GM23248 (cell line): ENCODE measurements at regions not wholly inside any gene's neighbourhood (a gene's known extent, or its start where the extent isn't known, plus 50 kb on each side); places are given as distances from the start of the nearest gene placed in this dataset.

Source experiments
- EZH2 ChIP-seq: fragments of 200-600 bp; sonication (generic); IDR thresholded peaks from 2 replicates; pipeline ENCODE4 v1.6.1; 2018; ENCODE audit warnings: antibody characterized with exemption, mild to moderate bottlenecking; ENCODE audit not compliant: insufficient read depth, poor library complexity, severe bottlenecking
- EZH2phosphoT487 ChIP-seq: fragments of 200-600 bp; sonication (generic); IDR thresholded peaks from 2 replicates; pipeline ENCODE4 v1.6.1; 2018; ENCODE audit warnings: antibody characterized with exemption, moderate library complexity, mild to moderate bottlenecking, low read depth; ENCODE audit not compliant: insufficient read depth

DNA sequence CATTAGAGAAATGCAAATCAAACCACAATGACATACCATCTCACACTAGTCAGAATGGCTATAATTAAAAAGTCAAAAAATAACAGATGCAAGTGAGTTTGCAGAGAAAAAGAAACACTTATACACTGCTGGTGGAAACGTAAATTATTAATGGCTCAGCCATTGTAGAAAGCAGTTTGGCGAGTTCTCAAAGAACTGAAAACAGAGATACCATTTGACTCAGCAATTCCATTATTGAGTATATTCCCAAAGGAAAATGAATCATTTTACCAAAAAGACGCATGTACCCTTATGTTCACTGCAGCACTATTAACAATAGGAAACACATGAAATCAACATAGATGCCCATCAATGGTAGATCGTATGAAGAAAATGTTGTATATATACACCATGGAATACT is 75.0 kb downstream of the NAA11 start:
- TF ChIP-seq EZH2phosphoT487, result no peak
- no peak for TF ChIP-seq EZH2
